Ectodermal cell (in vitro differentiated cells): ENCODE measurements at regions not wholly inside any gene's neighbourhood (a gene's known extent, or its start where the extent isn't known, plus 50 kb on each side); places are given as distances from the start of the nearest gene placed in this dataset.

ENCODE experiments used
- H3K27ac ChIP-seq: 2 replicates; pipeline ENCODE4 v1.7.0; 2013; ENCODE audit warnings: mild to moderate bottlenecking, low read depth, low read length; ENCODE audit not compliant: insufficient read depth, poor library complexity, severe bottlenecking
- H3K27me3 ChIP-seq: 2 replicates; pipeline ENCODE4 v1.7.0; 2013; ENCODE audit warnings: mild to moderate bottlenecking, low read length; ENCODE audit not compliant: insufficient read depth, control insufficient read depth, poor library complexity, severe bottlenecking
- H3K36me3 ChIP-seq: one replicate; pipeline ENCODE4 v1.7.0; 2013; ENCODE audit warnings: low read length; ENCODE audit not compliant: control insufficient read depth, insufficient read depth
- H3K4me1 ChIP-seq: one replicate; pipeline ENCODE4 v1.7.0; 2013; ENCODE audit warnings: low read length; ENCODE audit not compliant: control insufficient read depth, insufficient read depth
- H3K4me3 ChIP-seq: 2 replicates; pipeline ENCODE4 v1.7.0; 2013; ENCODE audit warnings: low read depth, low read length, control low read depth; ENCODE audit not compliant: insufficient read depth
- H3K9me3 ChIP-seq: 2 replicates; pipeline ENCODE4 v1.7.0; 2013; ENCODE audit warnings: mild to moderate bottlenecking, low read length, moderate library complexity; ENCODE audit not compliant: control insufficient read depth
- whole genome bisulfite sequencing, 2 experiments: methylation state at CpG; one replicate each; pipeline ENCODE4 v1.1.7; 2013; ENCODE audit warnings: missing lambda C conversion rate in 2 of 2; 5-methylcytosine and 5-hydroxymethylcytosine counted together

DNA sequence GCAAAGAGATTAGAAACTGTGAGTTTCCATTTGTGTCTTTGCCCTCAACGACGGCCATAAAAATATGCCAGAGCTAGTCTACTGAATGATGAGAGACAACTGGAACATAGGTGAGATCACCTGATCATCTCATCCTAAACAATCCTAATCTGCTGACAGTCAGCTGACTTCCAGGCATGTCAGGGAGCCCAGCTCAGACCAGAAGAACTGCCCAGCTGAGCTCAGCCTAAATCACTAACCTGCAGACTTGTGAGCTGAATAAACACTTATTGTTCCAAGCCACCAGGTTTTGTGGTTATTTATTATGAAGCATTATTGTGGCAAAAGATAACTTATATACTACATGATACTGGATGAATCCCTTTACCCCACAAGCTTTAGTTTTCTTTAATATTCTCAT lies 118.9 kb upstream of the PLEKHG7 start:
- Histone ChIP-seq H3K4me1 (no peaks in the 10 kb centered on the region), H3K4me3 (no peak overlapping the region), H3K27me3 (no peaks in the 10 kb centered on the region), H3K9me3 (no peaks in the 10 kb centered on the region), H3K27ac (no peak overlapping the region), H3K36me3 (no peaks in the 10 kb centered on the region)
- 95 to 100% methylated on average over 2 of the region's 2 CpGs for WGBS, 2 experiments

DNA sequence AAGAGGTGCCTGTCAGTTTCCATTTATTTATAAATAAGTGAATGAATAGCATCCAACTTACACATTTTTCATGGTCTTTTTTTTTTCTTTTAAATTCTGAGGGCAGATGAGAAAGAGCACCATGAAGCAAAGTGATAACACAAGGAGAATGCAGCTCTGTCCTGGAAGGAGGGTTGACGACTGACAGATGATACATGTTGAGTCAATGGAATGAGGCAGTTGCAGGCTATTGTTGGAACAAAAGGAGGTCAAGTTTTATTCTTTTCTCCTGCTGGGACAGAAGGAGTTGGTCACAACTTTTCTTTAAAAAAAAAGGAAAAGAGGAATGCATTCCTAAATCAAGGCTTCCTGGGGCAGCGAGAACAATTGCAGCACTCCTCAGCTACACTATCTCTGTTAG lies 119.9 kb upstream of the PLEKHG7 start:
- H3K4me1 ChIP-seq = no peaks in the 10 kb centered on the region
- no peak overlapping the region for H3K4me3 ChIP-seq
- H3K27ac ChIP-seq = no peak overlapping the region
- no peaks in the 10 kb centered on the region for H3K36me3 ChIP-seq
- H3K27me3 ChIP-seq = no peaks in the 10 kb centered on the region
- H3K9me3 ChIP-seq = no peaks in the 10 kb centered on the region
- 58 to 65% methylated on average over 2 of the region's 2 CpGs for WGBS, 2 experiments

GRCh38 chr12:92582475-92582874 lies 120.3 kb upstream of the PLEKHG7 start:
- Histone ChIP-seq H3K9me3 (no peaks in the 10 kb centered on the region), H3K27me3 (no peaks in the 10 kb centered on the region), H3K4me3 (no peak overlapping the region), H3K27ac (no peak overlapping the region), H3K36me3 (no peaks in the 10 kb centered on the region), H3K4me1 (no peaks in the 10 kb centered on the region)
- WGBS, 2 experiments = 80 to 84% methylated on average over 4 of the region's 4 CpGs

GRCh38 chr12:92581604-92582003 lies 121.2 kb upstream of the PLEKHG7 start:
- WGBS, 2 experiments = 86 to 88% methylated on average over 1 of the region's 1 CpG

GRCh38 chr12:92574911-92575570 lies 127.7 kb upstream of the PLEKHG7 start:
- no peaks in the 10 kb centered on the region for H3K27me3 ChIP-seq
- no peak overlapping the region for H3K27ac ChIP-seq
- WGBS, 2 experiments = 90 to 91% methylated on average over 6 of the region's 6 CpGs
- no peaks in the 10 kb centered on the region for H3K4me1 ChIP-seq
- H3K36me3 ChIP-seq = no peaks in the 10 kb centered on the region
- H3K9me3 ChIP-seq = no peaks in the 10 kb centered on the region
- no peak overlapping the region for H3K4me3 ChIP-seq

More at GRCh38 chr12:92581604-92582003, 121.2 kb upstream of the PLEKHG7 start:
- no peak overlapping the region for H3K27ac ChIP-seq
- H3K36me3 ChIP-seq = no peaks in the 10 kb centered on the region
- H3K4me1 ChIP-seq = no peaks in the 10 kb centered on the region
- no peaks in the 10 kb centered on the region for H3K27me3 ChIP-seq
- H3K9me3 ChIP-seq = no peaks in the 10 kb centered on the region
- H3K4me3 ChIP-seq = no peak overlapping the region

- WGBS, 2 experiments = 91 to 93% methylated on average over 8 of the region's 8 CpGs
- H3K27ac ChIP-seq = no peak overlapping the region
Measured at GRCh38 chr12:92574051-92574783, 128.6 kb upstream of the PLEKHG7 start.

GRCh38 chr12:92573104-92573503 lies 129.7 kb upstream of the PLEKHG7 start:
- H3K27ac ChIP-seq = no peak overlapping the region
- 93 to 95% methylated on average over 3 of the region's 4 CpGs for WGBS, 2 experiments

More at GRCh38 chr12:92574051-92574783, 128.6 kb upstream of the PLEKHG7 start:
- Histone ChIP-seq H3K4me1 (no peaks in the 10 kb centered on the region), H3K4me3 (no peak overlapping the region), H3K27me3 (no peaks in the 10 kb centered on the region), H3K36me3 (no peaks in the 10 kb centered on the region), H3K9me3 (no peaks in the 10 kb centered on the region)

DNA sequence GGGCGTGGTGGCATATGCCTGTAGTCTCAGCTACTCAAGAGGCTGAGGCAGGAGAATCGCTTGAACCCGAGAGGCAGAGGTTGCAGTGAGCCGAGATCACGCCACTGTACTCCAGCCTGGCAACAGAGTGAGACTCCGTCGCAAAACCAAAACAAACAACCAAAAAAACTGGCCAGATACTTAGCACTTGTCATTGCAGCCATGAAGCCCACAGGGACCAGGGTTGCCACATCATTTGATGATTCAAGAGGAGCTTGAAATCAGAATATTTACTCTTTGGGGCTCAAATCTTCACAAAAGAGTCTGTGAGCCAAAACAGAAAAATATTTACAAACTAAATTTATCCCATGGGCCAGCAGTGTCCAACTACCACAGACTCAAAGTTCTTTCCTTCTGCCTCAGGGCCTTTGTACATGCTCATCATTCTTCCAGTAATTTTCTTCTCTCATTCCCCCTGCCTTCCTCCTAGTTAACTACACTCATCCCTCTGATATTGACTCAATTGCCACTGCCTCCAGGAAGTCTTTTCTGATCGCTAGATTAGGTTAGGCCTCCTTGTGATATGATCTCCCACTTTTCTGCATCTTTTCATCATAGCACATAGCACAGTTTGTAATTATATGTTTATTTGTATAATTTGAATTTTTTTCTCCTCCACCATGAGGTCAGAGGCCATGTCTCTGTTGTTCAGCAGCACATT lies 130.8 kb upstream of the PLEKHG7 start:
- no peaks in the 10 kb centered on the region for H3K4me1 ChIP-seq
- H3K27me3 ChIP-seq = no peaks in the 10 kb centered on the region
- WGBS, 2 experiments = 90 to 93% methylated on average over 8 of the region's 8 CpGs
- H3K27ac ChIP-seq = no peak overlapping the region
- no peaks in the 10 kb centered on the region for H3K36me3 ChIP-seq
- no peak overlapping the region for H3K4me3 ChIP-seq
- H3K9me3 ChIP-seq = no peaks in the 10 kb centered on the region

More at GRCh38 chr12:92573104-92573503, 129.7 kb upstream of the PLEKHG7 start:
- Histone ChIP-seq H3K4me3 (no peak overlapping the region), H3K36me3 (no peaks in the 10 kb centered on the region), H3K27me3 (no peaks in the 10 kb centered on the region), H3K9me3 (no peaks in the 10 kb centered on the region), H3K4me1 (no peaks in the 10 kb centered on the region)

DNA sequence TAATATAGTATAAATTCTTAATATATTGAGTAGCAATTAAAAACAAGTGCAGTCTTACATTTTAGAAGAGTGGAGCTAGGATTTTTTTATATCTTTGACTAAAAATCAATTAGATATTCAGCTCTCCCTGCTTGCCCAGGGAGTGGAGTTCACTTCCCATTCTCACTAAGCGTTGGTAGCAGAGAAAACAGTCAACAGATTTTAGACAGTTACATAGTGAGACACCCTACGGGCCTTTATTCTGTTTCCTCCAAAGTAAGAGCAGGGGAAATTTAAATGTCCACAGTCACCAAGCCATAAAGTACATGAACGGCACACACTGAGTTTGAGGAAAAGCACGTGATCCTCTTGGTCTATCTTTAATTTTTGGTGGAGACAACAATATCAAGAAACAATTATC lies 131.6 kb upstream of the PLEKHG7 start:
- WGBS, 2 experiments = 94% methylated on average over 4 of the region's 4 CpGs

GRCh38 chr12:92570056-92570753 lies 132.6 kb upstream of the PLEKHG7 start:
- Histone ChIP-seq H3K27ac (no peak overlapping the region), H3K4me1 (no peaks in the 10 kb centered on the region), H3K9me3 (no peaks in the 10 kb centered on the region), H3K4me3 (no peak overlapping the region), H3K27me3 (no peaks in the 10 kb centered on the region), H3K36me3 (no peaks in the 10 kb centered on the region)
- 34 to 40% methylated on average over 4 of the region's 4 CpGs for WGBS, 2 experiments

More for the DNA sequence above, 131.6 kb upstream of the PLEKHG7 start:
- H3K9me3 ChIP-seq = no peaks in the 10 kb centered on the region
- no peaks in the 10 kb centered on the region for H3K27me3 ChIP-seq
- no peaks in the 10 kb centered on the region for H3K36me3 ChIP-seq
- H3K4me1 ChIP-seq = no peaks in the 10 kb centered on the region
- H3K27ac ChIP-seq = no peak overlapping the region
- no peak overlapping the region for H3K4me3 ChIP-seq
